ENCODE measurements at regions not wholly inside any gene's neighbourhood (a gene's known extent, or its start where the extent isn't known, plus 50 kb on each side); places are given as distances from the start of the nearest gene placed in this dataset.

GRCh38 chr17:34527908-34528470, 51.4 kb upstream of the TMEM132E start:
- DNase-seq (ENCODE audit: low read depth in 2 of 2), result no peak

GRCh38 chr17:34527136-34527907, 52.1 kb upstream of the TMEM132E start:
- no peak for DNase-seq (ENCODE audit: low read depth in 2 of 2)

- no peak for DNase-seq (ENCODE audit: low read depth in 2 of 2)
Observed at GRCh38 chr17:34525651-34526050, 53.7 kb upstream of the TMEM132E start.

GRCh38 chr17:34521955-34522354, 57.4 kb upstream of the TMEM132E start:
- no peak for DNase-seq (ENCODE audit: low read depth in 2 of 2)

GRCh38 chr17:34519282-34519681, 60.1 kb upstream of the TMEM132E start:
- no peak for DNase-seq (ENCODE audit: low read depth in 2 of 2)

- DNase-seq (ENCODE audit: low read depth in 2 of 2), result no peak
Observed at GRCh38 chr17:34517406-34517805, 62.0 kb upstream of the TMEM132E start.

DNA sequence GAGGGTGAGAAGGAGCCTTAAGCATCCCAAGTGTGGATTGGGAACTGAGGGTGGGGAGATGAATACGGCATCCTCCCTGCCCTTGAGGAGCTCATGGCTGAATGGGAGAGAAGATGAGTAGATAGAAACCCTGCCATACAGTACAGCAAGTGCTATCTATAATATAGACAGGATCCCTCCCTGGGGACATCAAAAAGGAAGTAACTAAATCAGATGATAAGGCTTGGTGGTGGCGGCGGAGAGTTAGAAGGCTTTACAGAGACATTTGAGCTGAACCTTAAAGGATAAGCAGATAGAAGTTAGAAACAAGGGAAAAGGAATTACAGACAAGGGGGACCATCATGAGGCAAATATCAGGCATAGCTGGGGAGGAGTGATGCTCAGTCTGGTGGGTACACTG, 67.5 kb upstream of the TMEM132E start:
- DNase-seq (ENCODE audit: low read depth in 2 of 2), result no peak

GRCh38 chr17:34511265-34511664, 68.1 kb upstream of the TMEM132E start:
- no peak for DNase-seq (ENCODE audit: low read depth in 2 of 2)

DNA sequence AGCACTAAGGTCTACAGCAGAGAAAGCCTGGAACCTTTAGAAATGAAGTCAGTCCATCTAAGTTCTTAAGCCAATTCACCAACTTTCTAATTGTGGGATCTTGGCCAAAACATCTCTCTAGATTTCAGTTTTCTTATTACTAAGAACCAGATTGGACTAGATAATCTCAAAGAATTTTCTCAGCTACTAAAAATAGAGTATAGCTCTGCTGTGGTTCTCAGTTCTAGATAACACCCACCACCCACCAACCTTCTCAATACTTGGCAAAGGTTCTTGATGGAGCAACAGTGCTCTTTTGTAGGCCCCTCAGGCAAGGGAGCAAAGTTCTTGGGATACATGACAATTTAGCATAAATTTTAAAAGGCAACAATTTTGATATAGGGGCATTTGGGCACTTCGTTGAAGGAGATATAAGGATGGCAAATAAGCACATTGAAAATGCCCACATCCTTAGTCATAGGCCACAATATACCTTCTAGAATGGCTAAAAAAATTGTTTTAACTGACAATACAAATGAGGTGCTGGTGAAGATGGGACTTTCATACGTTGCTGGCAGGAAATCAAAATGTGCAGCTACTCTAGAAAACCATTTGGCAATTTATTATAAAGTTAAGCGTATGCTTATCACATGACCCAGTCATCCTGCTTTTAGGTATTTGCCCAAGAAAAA, 74.4 kb upstream of the TMEM132E start:
- DNase-seq (ENCODE audit: low read depth in 2 of 2), result no peak

DNA sequence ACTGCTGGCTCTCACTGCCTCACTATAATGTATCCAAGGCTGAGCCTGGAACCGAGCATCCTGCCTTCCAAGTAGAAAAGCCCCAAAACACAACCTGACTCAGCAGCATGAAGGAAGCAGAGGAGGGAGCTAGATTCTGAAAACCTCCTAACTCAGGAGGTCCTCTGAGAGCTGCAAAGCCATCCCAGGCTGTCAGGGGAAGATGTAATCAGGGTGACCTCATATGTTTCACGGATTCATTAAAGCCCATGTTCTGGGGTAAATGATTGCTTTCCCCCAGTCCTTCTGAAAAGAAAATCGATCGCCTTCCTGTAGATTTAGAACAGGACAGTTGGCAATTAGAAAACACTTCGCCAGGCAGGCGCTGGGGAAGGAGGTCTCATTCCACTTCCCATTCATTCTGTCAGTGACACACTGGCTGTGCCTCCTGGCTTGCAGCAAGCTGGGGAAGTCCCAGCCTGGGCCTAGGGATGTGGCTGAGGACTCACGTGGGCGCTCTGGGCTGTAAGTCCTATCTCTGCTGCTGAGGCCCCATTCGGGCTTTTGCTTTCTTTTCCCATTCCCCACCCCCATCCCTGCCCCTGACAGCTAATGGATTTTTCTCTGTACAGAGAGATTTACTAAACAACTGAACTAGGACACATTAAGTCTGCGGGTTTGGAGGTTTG, 75.7 kb upstream of the TMEM132E start:
- DNase-seq (ENCODE audit: low read depth in 2 of 2), result no peak

- DNase-seq (ENCODE audit: low read depth in 2 of 2), result no peak
Observed at GRCh38 chr17:34502426-34502825, 77.0 kb upstream of the TMEM132E start.

GRCh38 chr17:34499576-34499975, 79.8 kb upstream of the TMEM132E start:
- DNase-seq (ENCODE audit: low read depth in 2 of 2), result no peak

DNA sequence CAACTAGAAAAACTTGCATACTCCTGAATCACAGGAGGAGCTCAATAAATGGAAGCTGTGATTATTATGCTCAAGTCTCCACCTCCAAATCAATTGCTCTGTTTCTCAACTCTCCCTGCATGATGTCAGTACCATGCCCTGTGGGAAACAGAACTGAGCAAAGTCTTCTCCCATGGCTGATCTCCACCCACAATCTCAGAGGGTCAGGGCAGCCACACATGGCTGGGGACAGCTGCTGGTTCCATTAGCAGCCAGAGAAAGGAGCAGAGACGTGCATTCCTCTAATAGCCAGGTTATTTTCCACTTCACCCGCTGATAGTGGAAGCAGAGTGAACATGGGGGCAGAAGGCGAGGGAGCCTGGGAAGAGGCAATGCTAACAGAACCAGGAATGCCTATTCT, 85.5 kb upstream of the TMEM132E start:
- DNase-seq (ENCODE audit: low read depth in 2 of 2), result no peak

DNA sequence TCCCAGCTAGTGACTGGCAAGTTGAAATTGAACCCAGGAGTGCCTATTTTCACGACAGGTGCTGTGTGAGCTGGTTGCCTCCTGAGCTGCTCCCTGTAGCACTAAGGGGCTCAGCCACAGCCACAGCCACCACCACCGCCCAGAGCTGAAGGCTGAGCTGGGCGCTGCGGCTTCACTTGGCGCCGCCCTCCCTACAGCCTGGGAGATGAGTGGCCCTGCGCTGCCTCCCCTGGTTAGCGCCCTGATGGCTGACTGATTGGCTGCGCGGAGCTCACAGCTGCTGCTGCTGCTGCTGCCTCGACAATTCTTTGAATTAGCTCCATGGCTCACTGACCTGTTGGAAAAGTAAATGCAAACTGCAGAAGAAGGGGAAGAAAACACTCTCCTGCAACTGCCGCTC, 91.8 kb upstream of the TMEM132E start:
- no peak for DNase-seq (ENCODE audit: low read depth in 2 of 2)

- DNase-seq (ENCODE audit: low read depth in 2 of 2), result no peak
Observed at GRCh38 chr17:34486761-34487160, 92.6 kb upstream of the TMEM132E start.

GRCh38 chr17:34485999-34486398, 93.4 kb upstream of the TMEM132E start:
- no peak for DNase-seq (ENCODE audit: low read depth in 2 of 2)

DNA sequence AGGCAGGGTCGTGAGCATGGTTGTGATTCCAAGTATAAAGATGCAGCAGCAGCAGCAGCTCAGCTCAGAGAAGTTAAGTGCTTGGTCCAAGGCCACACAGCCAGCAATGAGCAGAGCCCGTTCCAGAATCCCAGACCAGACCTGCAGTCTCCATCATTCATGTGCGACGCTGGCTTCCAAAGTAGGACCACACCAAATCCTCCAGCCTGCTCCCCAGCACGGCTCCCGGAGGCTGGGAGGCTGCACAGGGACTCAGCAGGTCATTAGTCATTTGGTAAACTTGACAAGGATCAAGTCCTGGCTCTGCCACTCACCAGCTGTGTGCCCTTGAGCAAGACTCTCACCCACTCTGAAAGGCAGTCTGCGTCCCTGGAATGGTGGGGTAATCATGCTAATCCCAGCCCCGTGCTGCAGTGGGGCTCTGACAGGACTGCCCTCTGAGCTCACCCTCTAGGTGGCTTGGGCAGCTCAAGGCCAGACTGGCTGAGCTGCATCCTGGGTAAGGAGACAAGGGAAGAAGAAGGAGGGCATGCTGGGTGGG, 95.1 kb upstream of the TMEM132E start:
- no peak for DNase-seq (ENCODE audit: low read depth in 2 of 2)

- no peak for DNase-seq (ENCODE audit: low read depth in 2 of 2)
Observed at GRCh38 chr17:34482730-34483129, 96.7 kb upstream of the TMEM132E start.

GRCh38 chr17:34481779-34482178, 97.6 kb upstream of the TMEM132E start:
- DNase-seq (ENCODE audit: low read depth in 2 of 2), result no peak

- DNase-seq (ENCODE audit: low read depth in 2 of 2), result no peak
Observed at GRCh38 chr17:34479371-34479770, 100.0 kb upstream of the TMEM132E start.

- DNase-seq (ENCODE audit: low read depth in 2 of 2), result no peak
Observed at GRCh38 chr17:34478244-34478643, 101.1 kb upstream of the TMEM132E start.

- DNase-seq (ENCODE audit: low read depth in 2 of 2), result no peak
Observed at GRCh38 chr17:34475296-34475695, 104.1 kb upstream of the TMEM132E start.
